HG02973 (cell line): ENCODE measurements at regions not wholly inside any gene's neighbourhood (a gene's known extent, or its start where the extent isn't known, plus 50 kb on each side); places are given as distances from the start of the nearest gene placed in this dataset.
A peak's percentile ranks its signal among the peaks of the same experiment; 100 is the strongest.

Experiments used
- ATAC-seq: cut with Tn5 transposase; IDR thresholded peaks from one replicate; pipeline ENCODE4 v1.9.1; 2021; ENCODE audit warnings: moderate library complexity; ENCODE audit not compliant: unreplicated experiment

GRCh38 chr18:31246460-31246859 lies 71.5 kb upstream of the DSG1 start:
- no peak for ATAC-seq

GRCh38 chr18:31247574-31248199 lies 70.3 kb upstream of the DSG1 start:
- ATAC-seq = no peak

- no peak for ATAC-seq
These were observed 69.0 kb upstream of the DSG1 start for GRCh38 chr18:31248783-31249521.

GRCh38 chr18:31250902-31251301 lies 67.1 kb upstream of the DSG1 start:
- ATAC-seq = no peak

- ATAC-seq = no peak
These were observed 65.4 kb upstream of the DSG1 start for GRCh38 chr18:31252522-31252921.

GRCh38 chr18:31255953-31256352 lies 62.0 kb upstream of the DSG1 start:
- ATAC-seq = no peak

GRCh38 chr18:31258789-31259188 lies 59.2 kb upstream of the DSG1 start:
- no peak for ATAC-seq

- ATAC-seq = no peak
These were observed 56.0 kb upstream of the DSG1 start for GRCh38 chr18:31261792-31262582.

- ATAC-seq = peak; percentile 78
These were observed 50.0 kb upstream of the DSG1 start for GRCh38 chr18:31267823-31268481.
